IPS-11a (cell line): ENCODE measurements at regions not wholly inside any gene's neighbourhood (a gene's known extent, or its start where the extent isn't known, plus 50 kb on each side); places are given as distances from the start of the nearest gene placed in this dataset.
"Not testable (repeated sequence)": the region's sequence is repeated elsewhere in the genome, so short reads cannot be mapped to it uniquely, and the experiment has no call there.

Source experiments
- H3K4me3 ChIP-seq: one replicate; pipeline ENCODE4 v1.5.1; 2013; ENCODE audit warnings: low read depth, low read length, control low read depth

- H3K4me3 ChIP-seq, result no peak overlapping the region
These were observed 606.7 kb upstream of the CHRM3 start for GRCh38 chr1:238779716-238780115.

GRCh38 chr1:238778113-238778512 lies 608.3 kb upstream of the CHRM3 start:
- H3K4me3 ChIP-seq, result no peak overlapping the region

- no peak overlapping the region for H3K4me3 ChIP-seq
These were observed 608.8 kb upstream of the CHRM3 start for GRCh38 chr1:238777551-238777950.

- no peak overlapping the region for H3K4me3 ChIP-seq
These were observed 610.2 kb upstream of the CHRM3 start for GRCh38 chr1:238776126-238776525.

- H3K4me3 ChIP-seq, result no peak overlapping the region
These were observed 614.0 kb upstream of the CHRM3 start for GRCh38 chr1:238772322-238772721.

GRCh38 chr1:238767321-238767720 lies 619.0 kb upstream of the CHRM3 start:
- no peak overlapping the region for H3K4me3 ChIP-seq

- H3K4me3 ChIP-seq, result no peak overlapping the region
These were observed 621.6 kb upstream of the CHRM3 start for GRCh38 chr1:238764779-238765178.

GRCh38 chr1:238753252-238753651 lies 633.1 kb upstream of the CHRM3 start:
- H3K4me3 ChIP-seq, result no peak overlapping the region

GRCh38 chr1:238752327-238752726 lies 634.0 kb upstream of the CHRM3 start:
- no peak overlapping the region for H3K4me3 ChIP-seq

- no peak overlapping the region for H3K4me3 ChIP-seq
These were observed 641.3 kb upstream of the CHRM3 start for GRCh38 chr1:238745069-238745468.

GRCh38 chr1:238738892-238739291 lies 647.5 kb upstream of the CHRM3 start:
- H3K4me3 ChIP-seq, result no peak overlapping the region

- H3K4me3 ChIP-seq, result no peak overlapping the region
These were observed 658.7 kb upstream of the CHRM3 start for GRCh38 chr1:238727670-238728069.

- H3K4me3 ChIP-seq, result no peak overlapping the region
These were observed 663.6 kb upstream of the CHRM3 start for GRCh38 chr1:238722812-238723211.

GRCh38 chr1:238710697-238711096 lies 675.7 kb upstream of the CHRM3 start:
- H3K4me3 ChIP-seq, result no peak overlapping the region

- H3K4me3 ChIP-seq, result no peak overlapping the region
These were observed 685.3 kb upstream of the CHRM3 start for GRCh38 chr1:238701024-238701423.

- no peak overlapping the region for H3K4me3 ChIP-seq
These were observed 696.0 kb upstream of the CHRM3 start for GRCh38 chr1:238690415-238690814.

GRCh38 chr1:238684576-238684975 lies 701.8 kb upstream of the CHRM3 start:
- H3K4me3 ChIP-seq, result not testable (repeated sequence)

- no peak overlapping the region for H3K4me3 ChIP-seq
These were observed 704.9 kb upstream of the CHRM3 start for GRCh38 chr1:238681451-238681850.

- no peak overlapping the region for H3K4me3 ChIP-seq
These were observed 705.3 kb upstream of the CHRM3 start for GRCh38 chr1:238681021-238681420.

- H3K4me3 ChIP-seq, result no peak overlapping the region
These were observed 708.8 kb upstream of the CHRM3 start for GRCh38 chr1:238677567-238677966.

GRCh38 chr1:238675221-238675620 lies 711.1 kb upstream of the CHRM3 start:
- no peak overlapping the region for H3K4me3 ChIP-seq

- no peak overlapping the region for H3K4me3 ChIP-seq
These were observed 712.1 kb upstream of the CHRM3 start for GRCh38 chr1:238674316-238674715.

- no peak overlapping the region for H3K4me3 ChIP-seq
These were observed 712.8 kb upstream of the CHRM3 start for GRCh38 chr1:238673561-238673960.

- H3K4me3 ChIP-seq, result no peak overlapping the region
These were observed 713.6 kb upstream of the CHRM3 start for GRCh38 chr1:238672806-238673205.
